ENCODE measurements at regions not wholly inside any gene's neighbourhood (a gene's known extent, or its start where the extent isn't known, plus 50 kb on each side); places are given as distances from the start of the nearest gene placed in this dataset.

DNA sequence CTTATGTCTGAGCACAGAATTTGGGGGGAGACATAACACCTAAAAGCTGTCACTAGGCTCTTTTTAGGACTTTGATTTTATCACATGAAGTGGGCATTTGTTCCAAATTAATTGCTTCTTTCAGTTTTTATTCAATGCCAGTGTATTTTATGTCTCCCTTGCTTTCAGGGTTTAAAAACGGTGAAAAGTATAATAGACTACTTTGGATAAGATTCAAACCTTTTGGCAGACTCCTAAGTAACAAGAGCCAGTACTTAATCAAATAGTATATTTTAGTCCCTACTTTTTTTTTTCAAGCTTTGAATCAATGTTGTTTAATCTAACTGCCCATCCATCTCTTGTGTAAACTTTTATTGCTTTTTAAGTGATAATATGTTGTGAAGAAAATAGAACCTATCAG lies 847.2 kb upstream of the DPPA4 start:
- no peak overlapping the region for H3K9ac ChIP-seq (ENCODE audit: insufficient read length)
- H3K4me3 ChIP-seq: no peak overlapping the region
- DNase-seq (ENCODE audit: low read depth, low spot score): no peak
- no peaks in the 10 kb centered on the region for H3K9me3 ChIP-seq (ENCODE audit: low read depth, low read length)
- H3K36me3 ChIP-seq (ENCODE audit: insufficient read depth, low read length): no peaks in the 10 kb centered on the region
- no peak for TF ChIP-seq FOXP2 (optimal IDR thresholded peaks at IDR 0.05; ENCODE audit: control extremely low read depth, extremely low read length, insufficient read depth)
- no peak for TF ChIP-seq EZH2 (IDR thresholded peaks at IDR 0.05)
- TF ChIP-seq POLR2AphosphoS5 (IDR thresholded peaks at IDR 0.05; ENCODE audit: borderline replicate concordance, low read depth, low read length): no peak
- H3K27ac ChIP-seq: no peak overlapping the region

DNA sequence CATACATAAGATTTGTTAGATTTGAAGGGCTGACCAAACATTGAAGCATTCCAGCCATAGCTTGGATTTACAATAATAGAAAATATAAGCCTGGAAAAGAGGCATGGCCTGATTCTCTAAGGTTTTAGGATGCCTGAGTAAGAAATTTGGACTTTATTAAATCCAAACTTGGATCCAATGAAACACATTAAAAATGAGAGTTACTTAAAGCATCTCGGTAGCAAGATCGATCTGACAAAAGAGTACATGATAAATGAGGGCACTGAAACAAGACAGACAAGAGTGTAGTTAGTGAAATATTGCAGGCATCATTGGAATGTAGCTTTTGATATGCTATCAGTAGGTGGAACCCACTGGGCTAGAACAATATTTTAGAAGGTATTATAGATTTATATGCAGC lies 855.7 kb upstream of the DPPA4 start:
- Histone ChIP-seq H3K9me3 (ENCODE audit: low read depth, low read length) (no peaks in the 10 kb centered on the region), H3K4me3 (no peak overlapping the region), H3K36me3 (ENCODE audit: insufficient read depth, low read length) (no peaks in the 10 kb centered on the region), H3K27ac (no peak overlapping the region), H3K9ac (ENCODE audit: insufficient read length) (no peak overlapping the region)
- TF ChIP-seq FOXP2 (optimal IDR thresholded peaks at IDR 0.05; ENCODE audit: control extremely low read depth, extremely low read length, insufficient read depth): no peak
- DNase-seq (ENCODE audit: low read depth, low spot score): no peak

- no peaks in the 10 kb centered on the region for H3K36me3 ChIP-seq (ENCODE audit: insufficient read depth, low read length)
- no peak overlapping the region for H3K9ac ChIP-seq (ENCODE audit: insufficient read length)
- H3K9me3 ChIP-seq (ENCODE audit: low read depth, low read length): no peaks in the 10 kb centered on the region
- H3K4me3 ChIP-seq: no peak overlapping the region
- TF ChIP-seq FOXP2 (optimal IDR thresholded peaks at IDR 0.05; ENCODE audit: control extremely low read depth, extremely low read length, insufficient read depth): no peak
- no peak for TF ChIP-seq EZH2 (IDR thresholded peaks at IDR 0.05)
- no peak for TF ChIP-seq POLR2AphosphoS5 (IDR thresholded peaks at IDR 0.05; ENCODE audit: borderline replicate concordance, low read depth, low read length)
- no peak overlapping the region for H3K27ac ChIP-seq
- DNase-seq (ENCODE audit: low read depth, low spot score): no peak
These were observed 861.6 kb upstream of the DPPA4 start for GRCh38 chr3:110198717-110199587.

GRCh38 chr3:110199588-110199943 lies 862.2 kb upstream of the DPPA4 start:
- no peaks in the 10 kb centered on the region for H3K9me3 ChIP-seq (ENCODE audit: low read depth, low read length)
- no peak for DNase-seq (ENCODE audit: low read depth, low spot score)

GRCh38 chr3:110210086-110210660 lies 861.4 kb upstream of the NECTIN3 start:
- Histone ChIP-seq H3K9me3 (ENCODE audit: low read depth, low read length) (no peaks in the 10 kb centered on the region), H3K4me3 (no peak overlapping the region), H3K27ac (no peak overlapping the region), H3K36me3 (ENCODE audit: insufficient read depth, low read length) (no peaks in the 10 kb centered on the region), H3K9ac (ENCODE audit: insufficient read length) (no peak overlapping the region)
- no peak for TF ChIP-seq POLR2AphosphoS5 (IDR thresholded peaks at IDR 0.05; ENCODE audit: borderline replicate concordance, low read depth, low read length)
- TF ChIP-seq FOXP2 (optimal IDR thresholded peaks at IDR 0.05; ENCODE audit: control extremely low read depth, extremely low read length, insufficient read depth): no peak
- TF ChIP-seq EZH2 (IDR thresholded peaks at IDR 0.05): no peak
- DNase-seq (ENCODE audit: low read depth, low spot score): no peak

More at GRCh38 chr3:110199588-110199943, 862.2 kb upstream of the DPPA4 start:
- TF ChIP-seq EZH2 (IDR thresholded peaks at IDR 0.05): no peak
- no peak for TF ChIP-seq FOXP2 (optimal IDR thresholded peaks at IDR 0.05; ENCODE audit: control extremely low read depth, extremely low read length, insufficient read depth)
- TF ChIP-seq POLR2AphosphoS5 (IDR thresholded peaks at IDR 0.05; ENCODE audit: borderline replicate concordance, low read depth, low read length): no peak
- Histone ChIP-seq H3K9ac (ENCODE audit: insufficient read length) (no peak overlapping the region), H3K4me3 (no peak overlapping the region), H3K36me3 (ENCODE audit: insufficient read depth, low read length) (no peaks in the 10 kb centered on the region), H3K27ac (no peak overlapping the region)

DNA sequence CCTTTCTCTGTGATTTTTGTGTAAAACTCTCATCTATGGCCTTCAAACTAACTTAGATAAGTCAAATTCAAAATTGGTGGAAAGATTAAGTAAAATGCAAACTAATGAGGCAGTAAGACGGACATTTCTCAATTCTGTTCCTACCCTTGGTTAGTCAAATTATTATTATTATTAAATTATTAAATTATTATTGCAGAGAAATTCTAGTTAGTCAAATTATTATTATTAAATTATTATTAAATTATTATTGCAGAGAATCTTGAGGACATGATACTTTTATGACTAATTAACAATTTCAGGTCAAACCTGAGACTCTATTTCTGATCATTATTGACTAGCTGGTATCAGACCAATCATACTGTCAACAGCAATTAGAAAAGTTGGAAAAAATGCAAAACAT lies 845.0 kb upstream of the NECTIN3 start:
- no peaks in the 10 kb centered on the region for H3K9me3 ChIP-seq (ENCODE audit: low read depth, low read length)
- H3K9ac ChIP-seq (ENCODE audit: insufficient read length): no peak overlapping the region
- no peak for DNase-seq (ENCODE audit: low read depth, low spot score)
- H3K36me3 ChIP-seq (ENCODE audit: insufficient read depth, low read length): no peaks in the 10 kb centered on the region
- H3K4me3 ChIP-seq: no peak overlapping the region
- TF ChIP-seq POLR2AphosphoS5 (IDR thresholded peaks at IDR 0.05; ENCODE audit: borderline replicate concordance, low read depth, low read length): no peak
- TF ChIP-seq FOXP2 (optimal IDR thresholded peaks at IDR 0.05; ENCODE audit: control extremely low read depth, extremely low read length, insufficient read depth): no peak
- no peak for TF ChIP-seq EZH2 (IDR thresholded peaks at IDR 0.05)
- H3K27ac ChIP-seq: no peak overlapping the region

DNA sequence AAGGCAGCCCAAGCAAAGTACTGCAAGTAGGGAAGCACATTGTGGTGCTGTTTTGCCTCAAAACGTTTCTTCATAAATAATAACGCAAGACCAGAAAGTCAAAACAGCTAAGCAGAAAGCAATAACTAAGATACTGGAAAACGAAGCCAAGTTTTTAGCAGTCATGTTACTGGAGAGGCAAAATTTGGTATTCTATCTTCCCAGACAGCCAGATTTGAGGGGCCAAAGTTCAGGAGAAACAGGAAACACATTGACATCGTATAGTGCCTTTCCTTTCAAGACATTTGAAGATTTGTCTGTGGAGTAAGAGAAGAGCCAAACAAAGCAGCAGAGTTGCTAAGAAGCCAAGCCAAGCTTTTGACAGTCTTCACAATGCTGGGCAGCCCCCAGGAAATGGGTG lies 843.6 kb upstream of the NECTIN3 start:
- no peak overlapping the region for H3K27ac ChIP-seq
- 0 out of 2 replicates have a peak overlapping the region, but pooled peaks have one; percentile 8 for H3K4me3 ChIP-seq
- no peak for DNase-seq (ENCODE audit: low read depth, low spot score)
- H3K36me3 ChIP-seq (ENCODE audit: insufficient read depth, low read length): no peaks in the 10 kb centered on the region
- no peaks in the 10 kb centered on the region for H3K9me3 ChIP-seq (ENCODE audit: low read depth, low read length)
- no peak overlapping the region for H3K9ac ChIP-seq (ENCODE audit: insufficient read length)
- no peak for TF ChIP-seq FOXP2 (optimal IDR thresholded peaks at IDR 0.05; ENCODE audit: control extremely low read depth, extremely low read length, insufficient read depth)
- no peak for TF ChIP-seq POLR2AphosphoS5 (IDR thresholded peaks at IDR 0.05; ENCODE audit: borderline replicate concordance, low read depth, low read length)
- no peak for TF ChIP-seq EZH2 (IDR thresholded peaks at IDR 0.05)

DNA sequence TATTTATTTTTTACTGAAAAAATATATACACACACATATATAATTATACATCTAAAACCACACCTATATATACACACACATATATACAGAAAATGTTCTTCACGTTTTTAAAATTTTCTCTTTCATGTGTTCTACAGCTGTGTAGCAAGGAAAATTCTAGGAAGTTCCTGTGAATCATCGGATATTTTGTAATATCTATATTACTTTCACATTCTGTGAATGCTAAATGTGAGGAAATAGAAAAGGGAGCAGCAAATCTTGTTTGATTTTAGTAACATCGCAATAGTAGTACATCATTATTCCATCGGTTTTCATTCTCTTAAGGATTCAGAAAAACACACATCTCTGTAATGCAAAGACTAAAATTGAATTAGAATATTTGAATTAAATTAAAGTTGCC lies 836.8 kb upstream of the NECTIN3 start:
- H3K36me3 ChIP-seq (ENCODE audit: insufficient read depth, low read length): no peaks in the 10 kb centered on the region
- H3K9me3 ChIP-seq (ENCODE audit: low read depth, low read length): no peaks in the 10 kb centered on the region
- H3K27ac ChIP-seq: no peak overlapping the region
- no peak overlapping the region for H3K4me3 ChIP-seq
- DNase-seq (ENCODE audit: low read depth, low spot score): no peak
- TF ChIP-seq FOXP2 (optimal IDR thresholded peaks at IDR 0.05; ENCODE audit: control extremely low read depth, extremely low read length, insufficient read depth) (no peak), POLR2AphosphoS5 (IDR thresholded peaks at IDR 0.05; ENCODE audit: borderline replicate concordance, low read depth, low read length) (no peak), EZH2 (IDR thresholded peaks at IDR 0.05) (no peak)
- H3K9ac ChIP-seq (ENCODE audit: insufficient read length): no peak overlapping the region

Data from SK-N-MC (cell line).